ENCODE measurements at regions not wholly inside any gene's neighbourhood (a gene's known extent, or its start where the extent isn't known, plus 50 kb on each side); places are given as distances from the start of the nearest gene placed in this dataset.
A peak's percentile ranks its signal among the peaks of the same experiment; 100 is the strongest.
"Not testable (repeated sequence)": the region's sequence is repeated elsewhere in the genome, so short reads cannot be mapped to it uniquely, and the experiment has no call there.

GRCh38 chr2:48197618-48198017, 116.9 kb upstream of the FOXN2 start:
- no peak for DNase-seq

- no peak for DNase-seq
Observed at GRCh38 chr2:48198371-48198770, 116.1 kb upstream of the FOXN2 start.

GRCh38 chr2:48199070-48199469, 115.4 kb upstream of the FOXN2 start:
- no peak for DNase-seq

GRCh38 chr2:48200620-48201293, 113.7 kb upstream of the FOXN2 start:
- peak; percentile 90 for DNase-seq

- DNase-seq, result not testable (repeated sequence)
Observed at GRCh38 chr2:48201435-48201834, 113.0 kb upstream of the FOXN2 start.

- no peak for DNase-seq
Observed at GRCh38 chr2:48202863-48203642, 111.4 kb upstream of the FOXN2 start.

GRCh38 chr2:48203668-48204067, 110.8 kb upstream of the FOXN2 start:
- no peak for DNase-seq

- no peak for DNase-seq
Observed at GRCh38 chr2:48204750-48205136, 109.7 kb upstream of the FOXN2 start.

GRCh38 chr2:48205137-48205798, 109.2 kb upstream of the FOXN2 start:
- DNase-seq, result no peak

- not testable (repeated sequence) for DNase-seq
Observed at GRCh38 chr2:48206056-48206656, 108.3 kb upstream of the FOXN2 start.

- DNase-seq, result no peak
Observed at GRCh38 chr2:48207201-48207641, 107.3 kb upstream of the FOXN2 start.

GRCh38 chr2:48207851-48208250, 106.6 kb upstream of the FOXN2 start:
- no peak for DNase-seq

GRCh38 chr2:48209214-48209885, 105.1 kb upstream of the FOXN2 start:
- peak; percentile 34 for DNase-seq

GRCh38 chr2:48210189-48210588, 104.3 kb upstream of the FOXN2 start:
- DNase-seq, result no peak

GRCh38 chr2:48213646-48214045, 100.8 kb upstream of the FOXN2 start:
- no peak for DNase-seq

GRCh38 chr2:48218169-48218568, 96.3 kb upstream of the FOXN2 start:
- no peak for DNase-seq

- no peak for DNase-seq
Observed at GRCh38 chr2:48219234-48219554, 95.3 kb upstream of the FOXN2 start.

GRCh38 chr2:48219555-48220436, 94.7 kb upstream of the FOXN2 start:
- DNase-seq, result peak; percentile 49

GRCh38 chr2:48220501-48220900, 94.0 kb upstream of the FOXN2 start:
- no peak for DNase-seq

- no peak for DNase-seq
Observed at GRCh38 chr2:48221846-48222516, 92.5 kb upstream of the FOXN2 start.

GRCh38 chr2:48227617-48228344, 86.7 kb upstream of the FOXN2 start:
- peak; percentile 36 for DNase-seq

Measured in hematopoietic multipotent progenitor cell treated with erythropoietin and hydrocortisone succinate and interleukin-3 and kit ligand, for 8 days (in vitro differentiated cells).